Common myeloid progenitor, CD34-positive (primary cell): ENCODE measurements at regions not wholly inside any gene's neighbourhood (a gene's known extent, or its start where the extent isn't known, plus 50 kb on each side); places are given as distances from the start of the nearest gene placed in this dataset.
A peak's percentile ranks its signal among the peaks of the same experiment; 100 is the strongest.

ENCODE experiments used
- CTCF ChIA-PET: fragments of 350-600 bp; sonication (Branson Sonifier 250); formaldehyde crosslinking; loops from one replicate; lab custom pipeline; 2021; ENCODE audit warnings: antibody characterized with exemption; lab: Charles Lee
- POLR2A ChIA-PET: fragments of 350-600 bp; sonication (Branson Sonifier 250); formaldehyde crosslinking; loops from one replicate; lab custom pipeline; 2021; ENCODE audit warnings: antibody characterized with exemption; lab: Charles Lee
- DNase-seq, 3 donors: peaks; one replicate each; pipeline versions ENCODE4 v3.0.0 to v3.0.0-alpha.2; 2013
- H3K27ac ChIP-seq, 2 experiments: 1 replicate in 1 of 2; 2 replicates in 1 of 2; pipeline ENCODE4 v1.7.0; 2013; ENCODE audit warnings: inconsistent platforms in 2 of 2, low read length in 2 of 2, mild to moderate bottlenecking in 2 of 2, low read depth in 1 of 2, moderate library complexity in 1 of 2; ENCODE audit not compliant: severe bottlenecking in 2 of 2, insufficient read depth in 1 of 2, poor library complexity in 1 of 2
- H3K27me3 ChIP-seq, 5 experiments: replicated peaks in 2 of 5; 1 replicate in 3 of 5; 2 replicates in 2 of 5; pipeline versions ENCODE4 v1.6.1 to v1.7.0; 2013; ENCODE audit warnings: low read length in 4 of 5, mild to moderate bottlenecking in 2 of 5, moderate library complexity in 2 of 5, inconsistent platforms in 1 of 5; ENCODE audit not compliant: insufficient read depth in 5 of 5, control insufficient read depth in 4 of 5
- H3K36me3 ChIP-seq, 4 experiments: 1 replicate in 2 of 4; 2 replicates in 2 of 4; pipeline versions ENCODE4 v1.6.1 to v1.7.0; 2013; ENCODE audit warnings: low read length in 3 of 4, control low read depth in 1 of 4, mild to moderate bottlenecking in 1 of 4; ENCODE audit not compliant: control insufficient read depth in 4 of 4, insufficient read depth in 4 of 4
- H3K4me1 ChIP-seq, 4 experiments: 1 replicate in 3 of 4; 2 replicates in 1 of 4; pipeline versions ENCODE4 v1.6.1 to v1.7.1; 2013; ENCODE audit warnings: low read length in 3 of 4, mild to moderate bottlenecking in 3 of 4, control low read depth in 1 of 4, inconsistent platforms in 1 of 4, moderate library complexity in 1 of 4; ENCODE audit not compliant: control insufficient read depth in 4 of 4, insufficient read depth in 4 of 4; ENCODE audit errors: control extremely low read depth in 1 of 4
- H3K4me3 ChIP-seq, 7 experiments: 1 replicate in 4 of 7; 2 replicates in 3 of 7; pipeline versions ENCODE4 v1.5.1 to v1.7.0; 2013; ENCODE audit warnings: mild to moderate bottlenecking in 7 of 7, low read length in 6 of 7, moderate library complexity in 6 of 7, inconsistent platforms in 2 of 7, low read depth in 2 of 7, control low read depth in 1 of 7; ENCODE audit not compliant: insufficient read depth in 4 of 7, control insufficient read depth in 1 of 7; ENCODE audit errors: extremely low read depth in 1 of 7
- H3K9me3 ChIP-seq, 5 experiments: 1 replicate in 4 of 5; 2 replicates in 1 of 5; pipeline versions ENCODE4 v1.6.1 to v1.7.1; 2013; ENCODE audit warnings: low read length in 4 of 5, mild to moderate bottlenecking in 2 of 5, inconsistent platforms in 1 of 5, low read depth in 1 of 5, moderate library complexity in 1 of 5; ENCODE audit not compliant: control insufficient read depth in 4 of 5, insufficient read depth in 2 of 5; ENCODE audit errors: control extremely low read depth in 1 of 5
- WGBS: methylation state at CpG from one replicate; pipeline ENCODE4 v1.1.5; 2013; ENCODE audit not compliant: insufficient coverage; 5-methylcytosine and 5-hydroxymethylcytosine counted together

- Histone ChIP-seq H3K27ac (no peak overlapping the region), H3K9me3 (no peaks in the 10 kb centered on the region), H3K27me3 (no peaks in the 10 kb centered on the region), H3K36me3 (no peaks in the 10 kb centered on the region), H3K4me3 (no peak overlapping the region), H3K4me1 (peaks cover 2 to 12% (median 11%) of the 10 kb centered on the region in 4 experiments)
- ChIA-PET POLR2A (no interaction called here), CTCF (interaction anchor here (0.6 to 1.6 kb wide), 3 partner anchors 9 to 99 kb away, joined by 3 read pairs; no protein-coding TSS in a partner anchor)
- WGBS: 79% methylated on average over 2 of the region's 3 CpGs
- no peak for DNase-seq
Measured at GRCh38 chr3:18747383-18747782, 322.2 kb upstream of the SATB1 start.

- peaks cover 16 to 27% (median 21%) of the 10 kb centered on the region in 4 experiments for H3K4me1 ChIP-seq
- ChIA-PET POLR2A (no interaction called here), CTCF (interaction anchor here (0.6 to 0.9 kb wide), 2 partner anchors 8 to 1438 kb away, joined by 3 read pairs; no protein-coding TSS in a partner anchor)
- peak in 2 of 3 donors; percentile 79 to 82 for DNase-seq
- 60% methylated on average over 6 of the region's 6 CpGs for WGBS
- H3K4me3 ChIP-seq: no peak overlapping the region
- no peak overlapping the region for H3K27ac ChIP-seq
- H3K36me3 ChIP-seq: no peaks in the 10 kb centered on the region
- no peaks in the 10 kb centered on the region for H3K27me3 ChIP-seq
- H3K9me3 ChIP-seq: no peaks in the 10 kb centered on the region
Measured at GRCh38 chr3:18745472-18745871, 320.3 kb upstream of the SATB1 start.

- POLR2A ChIA-PET: no interaction called here
- H3K27ac ChIP-seq: no peak overlapping the region
- WGBS: 83% methylated on average over 1 of the region's 1 CpG
Measured at GRCh38 chr3:18744472-18744871, 319.3 kb upstream of the SATB1 start.

GRCh38 chr3:18743761-18744160 lies 318.6 kb upstream of the SATB1 start:
- DNase-seq: no peak
- ChIA-PET CTCF (no interaction called here), POLR2A (no interaction called here)
- Histone ChIP-seq H3K9me3 (no peaks in the 10 kb centered on the region), H3K27me3 (no peaks in the 10 kb centered on the region), H3K4me1 (peaks cover 16 to 30% (median 24%) of the 10 kb centered on the region in 4 experiments), H3K27ac (no peak overlapping the region), H3K36me3 (no peaks in the 10 kb centered on the region), H3K4me3 (no peak overlapping the region)
- WGBS: 90% methylated on average over 1 of the region's 2 CpGs

More at GRCh38 chr3:18744472-18744871, 319.3 kb upstream of the SATB1 start:
- DNase-seq: no peak
- no peaks in the 10 kb centered on the region for H3K9me3 ChIP-seq
- H3K4me1 ChIP-seq: peaks cover 16 to 30% (median 24%) of the 10 kb centered on the region in 4 experiments
- H3K36me3 ChIP-seq: no peaks in the 10 kb centered on the region
- H3K4me3 ChIP-seq: no peak overlapping the region
- CTCF ChIA-PET: no interaction called here
- no peaks in the 10 kb centered on the region for H3K27me3 ChIP-seq

- CTCF ChIA-PET: interaction anchor here (2.1 kb wide), 1 partner anchor 10 kb away, joined by 6 read pairs; no protein-coding TSS in a partner anchor
- no peaks in the 10 kb centered on the region for H3K27me3 ChIP-seq
- peak overlapping the region in 1 of 2 experiments; percentile 41 for H3K27ac ChIP-seq
- 56% methylated on average over 3 of the region's 12 CpGs for WGBS
- peak; percentile 80 to 91 (median 85) for DNase-seq
- no peaks in the 10 kb centered on the region for H3K9me3 ChIP-seq
- H3K4me1 ChIP-seq: peaks cover 15 to 29% (median 22%) of the 10 kb centered on the region in 4 experiments
- peak overlapping the region in 3 of 7 experiments; percentile 13 to 64 (median 44) for H3K4me3 ChIP-seq
- POLR2A ChIA-PET: no interaction called here
- H3K36me3 ChIP-seq: no peaks in the 10 kb centered on the region
Measured at GRCh38 chr3:18740631-18741583, 315.8 kb upstream of the SATB1 start.

- WGBS: 100% methylated on average over 1 of the region's 3 CpGs
- Histone ChIP-seq H3K27ac (no peak overlapping the region), H3K27me3 (no peaks in the 10 kb centered on the region), H3K9me3 (no peaks in the 10 kb centered on the region), H3K36me3 (no peaks in the 10 kb centered on the region), H3K4me1 (peaks cover 8 to 19% (median 16%) of the 10 kb centered on the region in 4 experiments), H3K4me3 (no peak overlapping the region)
- POLR2A ChIA-PET: no interaction called here
- DNase-seq: no peak
- CTCF ChIA-PET: interaction anchor here (2.1 kb wide), 1 partner anchor 9 kb away, joined by 6 read pairs; no protein-coding TSS in a partner anchor
Measured at GRCh38 chr3:18739099-18739433, 313.9 kb upstream of the SATB1 start.
